H1 (cell line): ENCODE measurements at regions not wholly inside any gene's neighbourhood (a gene's known extent, or its start where the extent isn't known, plus 50 kb on each side); places are given as distances from the start of the nearest gene placed in this dataset.

ENCODE experiments used
- CTCF ChIA-PET: fragments of 300-600 bp; sonication (Branson Sonifier 250); formaldehyde crosslinking; loops from one replicate; lab custom pipeline; 2021; ENCODE audit not compliant: partially characterized antibody; lab: Charles Lee
- POLR2A ChIA-PET: fragments of 300-600 bp; sonication (Branson Sonifier 250); formaldehyde crosslinking; loops from one replicate; lab custom pipeline; 2021; ENCODE audit warnings: inconsistent platforms; ENCODE audit not compliant: partially characterized antibody; lab: Charles Lee
- DNase-seq, 2 experiments: peaks; one replicate each; pipeline versions ENCODE4 v3.0.0 to v3.0.0-alpha.2; 2010 to 2022; ENCODE audit warnings: low spot score in 2 of 2, low read depth in 1 of 2, mixed read lengths in 1 of 2
- FAIRE-seq: peaks from 2 replicates; lab custom pipeline; 2011; peaks lifted over from hg19 to GRCh38; lab: Jason Lieb, UNC
- H2AFZ ChIP-seq: 2 replicates; pipeline ENCODE4 v1.8.1; 2012; ENCODE audit warnings: low read length, inconsistent platforms
- H2AK5ac ChIP-seq: 2 replicates; pipeline ENCODE4 v1.6.1; 2013; ENCODE audit warnings: low read depth, low read length
- H2BK120ac ChIP-seq: replicated peaks from 2 replicates; pipeline ENCODE3; 2013; ENCODE audit warnings: low read depth, low read length, inconsistent platforms
- H2BK12ac ChIP-seq: 2 replicates; pipeline ENCODE4 v1.6.1; 2013; ENCODE audit warnings: low read depth, low read length
- H2BK15ac ChIP-seq: 2 replicates; pipeline ENCODE4 v1.6.1; 2013; ENCODE audit warnings: low read length
- H2BK20ac ChIP-seq: 2 replicates; pipeline ENCODE4 v1.6.1; 2013; ENCODE audit warnings: low read length
- H2BK5ac ChIP-seq: 2 replicates; pipeline ENCODE4 v1.6.1; 2013; ENCODE audit warnings: low read depth, low read length
- H3K14ac ChIP-seq: 2 replicates; pipeline ENCODE4 v1.6.1; 2013; ENCODE audit warnings: inconsistent platforms; ENCODE audit not compliant: insufficient read length
- H3K18ac ChIP-seq: 2 replicates; pipeline ENCODE4 v1.6.1; 2013; ENCODE audit warnings: low read length; ENCODE audit errors: extremely low read depth
- H3K23ac ChIP-seq: 2 replicates; pipeline ENCODE4 v1.6.1; 2013; ENCODE audit warnings: inconsistent platforms; ENCODE audit not compliant: insufficient read length
- H3K23me2 ChIP-seq: 2 replicates; pipeline ENCODE4 v1.6.1; 2013; ENCODE audit warnings: low read depth, low read length
- H3K27ac ChIP-seq: 2 replicates; pipeline ENCODE4 v1.6.1; 2011; ENCODE audit warnings: low read depth, low read length, inconsistent platforms
- H3K27me3 ChIP-seq, 4 experiments: replicated peaks in 1 of 4; 1 replicate in 1 of 4; 2 replicates in 3 of 4; pipeline versions ENCODE4 v1.6.1 to v1.8.1; 2011 to 2013; ENCODE audit warnings: low read length in 3 of 4, mild to moderate bottlenecking in 3 of 4, inconsistent platforms in 2 of 4, mixed read lengths in 2 of 4, moderate library complexity in 1 of 4; ENCODE audit not compliant: control insufficient read depth in 3 of 4, insufficient read depth in 3 of 4; ENCODE audit errors: extremely low read depth in 1 of 4
- H3K36me3 ChIP-seq, 4 experiments: 2 replicates each; pipeline versions ENCODE4 v1.6.1 to v1.8.1; 2011 to 2013; ENCODE audit warnings: mild to moderate bottlenecking in 4 of 4, low read length in 3 of 4, moderate library complexity in 2 of 4, control low read depth in 1 of 4, inconsistent platforms in 1 of 4; ENCODE audit not compliant: insufficient read depth in 4 of 4, control insufficient read depth in 2 of 4
- H3K4ac ChIP-seq: replicated peaks from 2 replicates; pipeline ENCODE3; 2013; ENCODE audit warnings: low read length, low read depth, mixed read lengths, inconsistent platforms; ENCODE audit not compliant: insufficient read length
- H3K4me1 ChIP-seq, 4 experiments: replicated peaks in 1 of 4; 1 replicate in 1 of 4; 2 replicates in 3 of 4; pipeline versions ENCODE4 v1.6.1 to v1.8.1; 2011 to 2013; ENCODE audit warnings: low read length in 3 of 4, inconsistent platforms in 2 of 4, mixed read lengths in 1 of 4; ENCODE audit not compliant: insufficient read depth in 4 of 4, control insufficient read depth in 3 of 4
- H3K4me2 ChIP-seq, 2 experiments: 2 replicates each; pipeline versions ENCODE4 v1.6.1 to v1.8.1; 2011 to 2013; ENCODE audit warnings: low read depth in 2 of 2, low read length in 2 of 2, control low read depth in 1 of 2, inconsistent platforms in 1 of 2, mild to moderate bottlenecking in 1 of 2; ENCODE audit not compliant: insufficient read depth in 1 of 2
- H3K4me3 ChIP-seq, 4 experiments: fragments of 200-600, 300-600 bp in 1 of 4; sonication (generic), shearing (Covaris generic), sonication (Bioruptor Twin) in 1 of 4; 2 replicates each; pipeline versions ENCODE4 v1.5.1 to v1.8.1; 2011 to 2016; ENCODE audit warnings: low read length in 4 of 4, low read depth in 3 of 4, control low read depth in 2 of 4, inconsistent platforms in 2 of 4, mild to moderate bottlenecking in 2 of 4, mixed read lengths in 1 of 4, moderate library complexity in 1 of 4; ENCODE audit not compliant: insufficient read depth in 2 of 4; ENCODE audit errors: extremely low read depth in 1 of 4
- H3K56ac ChIP-seq: replicated peaks from 2 replicates; pipeline ENCODE3; 2013; ENCODE audit warnings: low read depth, mild to moderate bottlenecking, mixed read lengths, low read length, inconsistent platforms; ENCODE audit not compliant: insufficient read length
- H3K79me1 ChIP-seq: 2 replicates; pipeline ENCODE4 v1.6.1; 2013; ENCODE audit warnings: low read depth, low read length, control low read depth
- H3K79me2 ChIP-seq, 2 experiments: 2 replicates each; pipeline versions ENCODE4 v1.6.1 to v1.8.1; 2012 to 2013; ENCODE audit warnings: low read length in 2 of 2, mild to moderate bottlenecking in 2 of 2, inconsistent platforms in 1 of 2; ENCODE audit not compliant: insufficient read depth in 2 of 2, control insufficient read depth in 1 of 2
- H3K9ac ChIP-seq, 4 experiments: replicated peaks in 1 of 4; 1 replicate in 1 of 4; 2 replicates in 3 of 4; pipeline versions ENCODE4 v1.6.1 to v1.8.1; 2011 to 2013; ENCODE audit warnings: low read depth in 3 of 4, low read length in 3 of 4, control low read depth in 2 of 4, mild to moderate bottlenecking in 2 of 4, moderate library complexity in 2 of 4, inconsistent platforms in 1 of 4; ENCODE audit errors: extremely low read depth in 1 of 4
- H3K9me3 ChIP-seq, 2 experiments: 2 replicates each; pipeline versions ENCODE4 v1.6.1 to v1.8.1; 2012 to 2013; ENCODE audit warnings: mild to moderate bottlenecking in 2 of 2, moderate library complexity in 2 of 2, control low read depth in 1 of 2, inconsistent platforms in 1 of 2, low read depth in 1 of 2, low read length in 1 of 2, mixed read lengths in 1 of 2; ENCODE audit not compliant: insufficient read depth in 2 of 2
- H4K20me1 ChIP-seq, 2 experiments: replicated peaks in 1 of 2; 2 replicates each; pipeline versions ENCODE3 to v1.8.1; 2011 to 2013; ENCODE audit warnings: inconsistent platforms in 2 of 2, low read length in 2 of 2, mild to moderate bottlenecking in 1 of 2; ENCODE audit not compliant: insufficient read depth in 2 of 2, control insufficient read depth in 1 of 2
- H4K5ac ChIP-seq: 2 replicates; pipeline ENCODE4 v1.6.1; 2013; ENCODE audit warnings: low read length, low read depth, mixed read lengths, inconsistent platforms; ENCODE audit not compliant: insufficient read length
- H4K8ac ChIP-seq: 2 replicates; pipeline ENCODE4 v1.8.0; 2013; ENCODE audit warnings: mild to moderate bottlenecking, moderate library complexity, low read length, inconsistent platforms; ENCODE audit not compliant: insufficient read depth; ENCODE audit errors: extremely low read depth
- H4K91ac ChIP-seq: replicated peaks from 2 replicates; pipeline ENCODE3; 2013; ENCODE audit warnings: low read length, mixed read lengths, inconsistent platforms; ENCODE audit not compliant: insufficient read length
- CBX8 ChIP-seq: fragments of 300-800, 300-1000 bp; sonication (generic); IDR thresholded peaks from 2 replicates; pipeline ENCODE4 v1.7.1; 2016; ENCODE audit warnings: low read depth, low read length, borderline replicate concordance
- GTF2F1 ChIP-seq: IDR thresholded peaks from 2 replicates; pipeline ENCODE4 v1.6.1; 2012; ENCODE audit warnings: low read depth, low read length, improper control_type of control experiment, borderline replicate concordance
- MAFK ChIP-seq: IDR thresholded peaks from 2 replicates; pipeline ENCODE4 v1.6.1; 2012; ENCODE audit warnings: low read depth, mild to moderate bottlenecking, improper control_type of control experiment, low read length
- TCF12 ChIP-seq: IDR thresholded peaks from 2 replicates; pipeline ENCODE4 v1.6.1; 2011; ENCODE audit warnings: low read depth, mild to moderate bottlenecking, low read length
- TEAD4 ChIP-seq: IDR thresholded peaks from 2 replicates; pipeline ENCODE4 v1.6.1; 2012; ENCODE audit warnings: low read depth, low read length, inconsistent platforms, mixed read lengths
- WGBS, 2 experiments: shearing (Covaris generic) in 1 of 2; methylation state at CpG; one replicate each; pipeline versions ENCODE4 v1.1.6 to v1.1.7; 2013 to 2015; ENCODE audit warnings: low lambda C conversion rate in 2 of 2, mixed read lengths in 2 of 2, inconsistent platforms in 1 of 2, low coverage in 1 of 2, missing lambda C conversion rate in 1 of 2; ENCODE audit not compliant: insufficient replicate concordance in 2 of 2, insufficient coverage in 1 of 2, insufficient read length in 1 of 2; ENCODE audit errors: extremely low coverage in 1 of 2, missing lambda C conversion rate in 1 of 2; 5-methylcytosine and 5-hydroxymethylcytosine counted together

- Histone ChIP-seq H2BK15ac (no peak overlapping the region), H3K4me3 (no peak overlapping the region), H3K79me1 (no peaks in the 10 kb centered on the region), H3K27ac (no peak overlapping the region), H3K18ac (no peak overlapping the region), H2AK5ac (no peak overlapping the region), H3K9me3 (no peaks in the 10 kb centered on the region), H3K4me2 (no peak overlapping the region), H4K5ac (no peak overlapping the region), H2BK5ac (no peak overlapping the region), H3K4ac (no peak overlapping the region), H3K79me2 (no peaks in the 10 kb centered on the region), H3K56ac (no peak overlapping the region), H3K14ac (no peak overlapping the region), H3K4me1 (no peaks in the 10 kb centered on the region), H4K91ac (no peak overlapping the region), H3K23ac (no peak overlapping the region), H2BK20ac (no peak overlapping the region), H2BK12ac (no peak overlapping the region), H3K36me3 (no peaks in the 10 kb centered on the region), H2BK120ac (no peak overlapping the region), H4K20me1 (no peaks in the 10 kb centered on the region), H3K27me3 (no peaks in the 10 kb centered on the region; a peak in 1 of 7 replicates), H3K23me2 (no peaks in the 10 kb centered on the region), H4K8ac (no peak overlapping the region), H2AFZ (no peak overlapping the region), H3K9ac (no peak overlapping the region)
- POLR2A ChIA-PET = no interaction called here
- no peak for FAIRE-seq
- WGBS, 2 experiments = 90% methylated on average over 4 of the region's 4 CpGs; no CpG with 5 or more reads in 1 of the 2 experiments
- CTCF ChIA-PET = interaction anchor here (0.6 to 1.9 kb wide), 10 partner anchors 9 to 510 kb away, joined by 3 to 8 read pairs (median 3); no protein-coding TSS in a partner anchor
- TF ChIP-seq TEAD4 (no peak), TCF12 (no peak), GTF2F1 (no peak), CBX8 (no peak), MAFK (no peak)
- no peak for DNase-seq
Measured at GRCh38 chr11:115707180-115707905, 203.1 kb upstream of the CADM1 start.
